ENCODE measurements at regions not wholly inside any gene's neighbourhood (a gene's known extent, or its start where the extent isn't known, plus 50 kb on each side); places are given as distances from the start of the nearest gene placed in this dataset.

DNA sequence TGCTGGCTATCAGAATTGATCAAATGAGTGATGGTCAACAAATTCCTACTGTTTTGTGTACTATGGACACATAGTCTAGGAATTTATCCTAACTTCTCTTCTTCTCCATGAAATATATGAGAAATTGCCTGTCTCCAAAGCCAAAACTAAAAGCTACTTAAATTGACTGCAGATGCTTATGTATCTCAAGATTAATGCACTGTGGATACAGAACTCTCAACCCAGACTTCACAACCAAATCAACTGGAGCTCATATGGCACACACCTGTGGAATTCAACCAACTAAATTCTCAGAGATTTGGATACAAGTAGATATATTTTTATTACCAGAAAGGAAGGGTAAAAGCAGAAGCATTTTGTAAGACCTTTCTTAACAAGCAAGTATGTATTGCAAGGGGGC, 566.1 kb downstream of the LTN1 start:
- TF ChIP-seq CTCF (IDR thresholded peaks at IDR 0.05) (no peak), POLR2A (IDR thresholded peaks at IDR 0.05) (no peak), POLR2AphosphoS5 (IDR thresholded peaks at IDR 0.05) (no peak), EP300 (IDR thresholded peaks at IDR 0.05) (no peak)

Data from suprapubic skin (tissue), 4 donors.